GM12875 (cell line): ENCODE measurements at regions not wholly inside any gene's neighbourhood (a gene's known extent, or its start where the extent isn't known, plus 50 kb on each side); places are given as distances from the start of the nearest gene placed in this dataset.

Source experiments
- H3K4me3 ChIP-seq: one replicate; pipeline ENCODE4 v1.5.1; 2011; ENCODE audit warnings: low read depth, low read length, control low read depth
- TF ChIP-seq, protein P1 (sequence below): IDR thresholded peaks from 2 replicates; pipeline ENCODE4 v1.5.1; 2011; ENCODE audit warnings: low read depth, mild to moderate bottlenecking, control low read depth, inconsistent platforms, low read length, moderate library complexity, borderline replicate concordance; ENCODE audit not compliant: insufficient read depth

- no peak overlapping the region for H3K4me3 ChIP-seq
- TF ChIP-seq, protein P1, sequence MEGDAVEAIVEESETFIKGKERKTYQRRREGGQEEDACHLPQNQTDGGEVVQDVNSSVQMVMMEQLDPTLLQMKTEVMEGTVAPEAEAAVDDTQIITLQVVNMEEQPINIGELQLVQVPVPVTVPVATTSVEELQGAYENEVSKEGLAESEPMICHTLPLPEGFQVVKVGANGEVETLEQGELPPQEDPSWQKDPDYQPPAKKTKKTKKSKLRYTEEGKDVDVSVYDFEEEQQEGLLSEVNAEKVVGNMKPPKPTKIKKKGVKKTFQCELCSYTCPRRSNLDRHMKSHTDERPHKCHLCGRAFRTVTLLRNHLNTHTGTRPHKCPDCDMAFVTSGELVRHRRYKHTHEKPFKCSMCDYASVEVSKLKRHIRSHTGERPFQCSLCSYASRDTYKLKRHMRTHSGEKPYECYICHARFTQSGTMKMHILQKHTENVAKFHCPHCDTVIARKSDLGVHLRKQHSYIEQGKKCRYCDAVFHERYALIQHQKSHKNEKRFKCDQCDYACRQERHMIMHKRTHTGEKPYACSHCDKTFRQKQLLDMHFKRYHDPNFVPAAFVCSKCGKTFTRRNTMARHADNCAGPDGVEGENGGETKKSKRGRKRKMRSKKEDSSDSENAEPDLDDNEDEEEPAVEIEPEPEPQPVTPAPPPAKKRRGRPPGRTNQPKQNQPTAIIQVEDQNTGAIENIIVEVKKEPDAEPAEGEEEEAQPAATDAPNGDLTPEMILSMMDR, result no peak
Measured at GRCh38 chr7:94128072-94128471, 123.9 kb upstream of the BET1 start.

DNA sequence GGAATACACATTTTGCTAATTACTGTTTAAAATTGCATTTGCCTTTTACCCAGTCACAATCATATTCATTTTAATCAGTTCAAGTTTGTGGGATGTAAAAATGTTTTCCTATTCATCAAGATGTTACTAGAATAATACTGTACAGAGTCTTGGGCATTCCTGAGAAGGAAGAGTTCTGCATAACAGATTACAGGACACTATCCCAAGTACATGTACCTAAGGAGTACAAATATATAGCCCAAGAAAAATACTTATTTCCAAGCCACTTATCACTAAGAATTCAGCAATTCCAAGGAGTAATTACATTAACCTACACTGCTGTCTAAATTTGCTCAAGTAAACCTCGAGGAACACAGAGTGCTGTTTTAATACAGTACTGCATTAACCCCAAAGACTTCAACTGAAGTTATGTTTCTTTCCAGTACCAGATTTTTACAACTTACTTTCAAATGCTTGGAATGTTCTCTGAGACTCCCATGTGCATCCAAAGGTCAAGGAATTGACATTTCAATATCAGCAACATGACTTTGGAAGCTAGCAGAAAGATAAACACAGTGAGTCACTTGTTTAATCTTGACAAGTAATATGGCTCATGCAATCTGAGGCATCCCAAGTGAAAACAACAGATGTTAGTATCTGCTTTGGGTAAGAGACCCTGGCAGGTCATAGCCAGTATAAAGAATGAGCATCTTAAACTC lies 125.4 kb upstream of the BET1 start:
- TF ChIP-seq, protein P1, result no peak

DNA sequence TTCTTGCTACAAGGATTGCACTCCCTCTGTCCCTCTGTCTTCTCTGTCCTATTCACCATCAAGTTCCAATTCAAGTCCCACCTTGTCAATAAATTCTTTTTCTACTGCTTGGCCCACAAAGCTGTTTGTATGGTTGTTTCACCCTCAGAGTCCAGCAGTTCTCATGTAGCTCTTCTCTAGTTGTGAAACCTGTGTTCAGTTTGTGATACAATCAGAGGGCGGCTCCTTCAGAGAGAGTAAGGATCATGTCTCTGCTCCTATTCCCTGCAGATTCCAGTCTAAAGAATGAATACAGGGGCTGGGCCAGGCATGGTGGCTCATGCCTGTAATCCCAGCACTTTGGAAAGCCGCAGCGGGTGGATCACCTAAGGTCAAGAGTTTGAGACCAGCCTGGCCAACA lies 126.6 kb upstream of the BET1 start:
- TF ChIP-seq, protein P1, result no peak
- H3K4me3 ChIP-seq, result no peak overlapping the region

More for the DNA sequence above, 125.4 kb upstream of the BET1 start:
- no peak overlapping the region for H3K4me3 ChIP-seq

DNA sequence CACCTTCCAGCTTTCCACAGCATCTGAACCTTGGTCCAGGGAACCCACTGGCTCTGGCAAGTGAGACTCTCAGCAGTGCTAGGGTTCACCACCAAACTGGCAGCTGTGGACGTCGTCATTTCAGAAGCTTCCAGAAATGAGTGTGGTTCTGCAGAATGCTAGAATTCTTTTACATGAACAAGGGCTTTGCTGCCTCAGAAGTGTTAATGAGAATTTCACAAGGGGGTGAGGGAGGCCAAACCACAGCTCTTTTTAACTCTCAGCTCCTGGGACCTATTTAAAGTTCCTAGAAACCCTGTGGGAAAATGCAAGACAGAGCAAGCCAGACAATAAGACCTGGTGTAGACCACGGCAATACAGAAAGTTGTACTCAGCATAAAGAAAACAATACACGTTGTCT lies 129.3 kb upstream of the BET1 start:
- TF ChIP-seq, protein P1, result no peak
- H3K4me3 ChIP-seq, result no peak overlapping the region

GRCh38 chr7:94135180-94135579 lies 131.0 kb upstream of the BET1 start:
- no peak overlapping the region for H3K4me3 ChIP-seq
- TF ChIP-seq, protein P1, result no peak

- no peak overlapping the region for H3K4me3 ChIP-seq
- TF ChIP-seq, protein P1, result no peak
Measured at GRCh38 chr7:94142281-94142680, 138.1 kb upstream of the BET1 start.

GRCh38 chr7:94145602-94146001 lies 141.4 kb upstream of the BET1 start:
- no peak overlapping the region for H3K4me3 ChIP-seq
- TF ChIP-seq, protein P1, result no peak
